Mesendoderm (in vitro differentiated cells): ENCODE measurements at regions not wholly inside any gene's neighbourhood (a gene's known extent, or its start where the extent isn't known, plus 50 kb on each side); places are given as distances from the start of the nearest gene placed in this dataset.
A peak's percentile ranks its signal among the peaks of the same experiment; 100 is the strongest.
"Not testable (repeated sequence)": the region's sequence is repeated elsewhere in the genome, so short reads cannot be mapped to it uniquely, and the experiment has no call there.

ENCODE experiments used
- DNase-seq: peaks from one replicate; pipeline ENCODE4 v3.0.0; 2013
- H2AK5ac ChIP-seq: 2 replicates; pipeline ENCODE4 v1.6.1; 2013; ENCODE audit warnings: low read length, inconsistent platforms
- H2BK120ac ChIP-seq: 2 replicates; pipeline ENCODE4 v1.6.1; 2013; ENCODE audit warnings: low read depth, mild to moderate bottlenecking, low read length, moderate library complexity, mixed read lengths
- H2BK15ac ChIP-seq: replicated peaks from 2 replicates; pipeline ENCODE4 v1.6.1; 2013; ENCODE audit warnings: low read depth, mild to moderate bottlenecking, moderate library complexity
- H2BK5ac ChIP-seq: 2 replicates; pipeline ENCODE4 v1.6.1; 2013; ENCODE audit warnings: low read length, inconsistent platforms
- H3K18ac ChIP-seq: 2 replicates; pipeline ENCODE4 v1.6.1; 2013; ENCODE audit warnings: mild to moderate bottlenecking, low read length, mixed read lengths
- H3K23ac ChIP-seq: one replicate; pipeline ENCODE4 v1.6.1; 2013; ENCODE audit warnings: low read length
- H3K27ac ChIP-seq: 2 replicates; pipeline ENCODE4 v1.5.1; 2013; ENCODE audit warnings: low read depth, mild to moderate bottlenecking, inconsistent platforms, low read length, moderate library complexity
- H3K27me3 ChIP-seq: 2 replicates; pipeline ENCODE4 v1.6.1; 2013; ENCODE audit warnings: low read length, control low read depth, mild to moderate bottlenecking, inconsistent platforms; ENCODE audit not compliant: insufficient read depth, poor library complexity
- H3K36me3 ChIP-seq: 2 replicates; pipeline ENCODE4 v1.6.1; 2013; ENCODE audit warnings: low read length, inconsistent platforms; ENCODE audit not compliant: control insufficient read depth, insufficient read depth
- H3K4ac ChIP-seq: one replicate; pipeline ENCODE4 v1.6.1; 2013; ENCODE audit warnings: low read depth, mild to moderate bottlenecking, low read length, moderate library complexity
- H3K4me1 ChIP-seq: 2 replicates; pipeline ENCODE4 v1.6.1; 2013; ENCODE audit warnings: low read depth, low read length, inconsistent platforms; ENCODE audit not compliant: control insufficient read depth
- H3K4me2 ChIP-seq: 2 replicates; pipeline ENCODE4 v1.6.1; 2013; ENCODE audit warnings: low read length
- H3K4me3 ChIP-seq: 2 replicates; pipeline ENCODE4 v1.5.1; 2013; ENCODE audit warnings: mild to moderate bottlenecking, low read length
- H3K56ac ChIP-seq: one replicate; pipeline ENCODE4 v1.6.1; 2013; ENCODE audit warnings: low read length
- H3K79me1 ChIP-seq: 2 replicates; pipeline ENCODE4 v1.6.1; 2013; ENCODE audit warnings: low read length, inconsistent platforms
- H3K79me2 ChIP-seq: 2 replicates; pipeline ENCODE4 v1.6.1; 2013; ENCODE audit warnings: mild to moderate bottlenecking, low read length; ENCODE audit not compliant: control insufficient read depth, insufficient read depth
- H3K9ac ChIP-seq: 2 replicates; pipeline ENCODE4 v1.6.1; 2013; ENCODE audit warnings: low read length, inconsistent platforms
- H4K5ac ChIP-seq: one replicate; pipeline ENCODE4 v1.6.1; 2013; ENCODE audit warnings: low read length
- H4K8ac ChIP-seq: one replicate; pipeline ENCODE4 v1.6.1; 2013; ENCODE audit warnings: low read depth, mild to moderate bottlenecking, control low read depth, low read length, moderate library complexity
- WGBS: extraction: QIAGEN DNeasy Blood & Tissue Kit; methylation state at CpG from one replicate; pipeline ENCODE4 v1.1.7; 2013; ENCODE audit warnings: low lambda C conversion rate, missing lambda C conversion rate; ENCODE audit not compliant: insufficient coverage; ENCODE audit errors: extremely low coverage; 5-methylcytosine and 5-hydroxymethylcytosine counted together

- no CpG with 5 or more reads among the region's 3 CpGs for WGBS
- Histone ChIP-seq H3K36me3 (no peaks in the 10 kb centered on the region), H3K27me3 (no peaks in the 10 kb centered on the region)
Measured at GRCh38 chr14:98915625-98916024, 356.4 kb downstream of the BCL11B start.

GRCh38 chr14:98916036-98916435 lies 356.0 kb downstream of the BCL11B start:
- Histone ChIP-seq H3K18ac (no peak overlapping the region), H2BK5ac (no peak overlapping the region), H3K27me3 (no peaks in the 10 kb centered on the region), H3K23ac (no peak overlapping the region), H3K4ac (no peak overlapping the region), H3K4me1 (no peaks in the 10 kb centered on the region), H3K27ac (no peak overlapping the region), H3K36me3 (no peaks in the 10 kb centered on the region), H3K79me1 (no peaks in the 10 kb centered on the region), H3K79me2 (no peaks in the 10 kb centered on the region), H2AK5ac (no peak overlapping the region), H2BK120ac (no peak overlapping the region), H4K5ac (no peak overlapping the region), H4K8ac (no peak overlapping the region), H3K56ac (no peak overlapping the region), H2BK15ac (no peak overlapping the region), H3K9ac (no peak overlapping the region), H3K4me3 (no peak overlapping the region), H3K4me2 (no peak overlapping the region)
- DNase-seq: no peak
- WGBS: no CpG with 5 or more reads among the region's 4 CpGs

More at GRCh38 chr14:98915625-98916024, 356.4 kb downstream of the BCL11B start:
- Histone ChIP-seq H2BK5ac (no peak overlapping the region), H3K27ac (no peak overlapping the region), H4K8ac (no peak overlapping the region), H3K9ac (no peak overlapping the region), H3K79me1 (no peaks in the 10 kb centered on the region), H3K23ac (no peak overlapping the region), H3K4me1 (no peaks in the 10 kb centered on the region), H2BK120ac (no peak overlapping the region), H2AK5ac (no peak overlapping the region), H3K4me2 (no peak overlapping the region), H2BK15ac (no peak overlapping the region), H3K4ac (no peak overlapping the region), H3K4me3 (no peak overlapping the region), H3K18ac (no peak overlapping the region), H3K79me2 (no peaks in the 10 kb centered on the region), H4K5ac (no peak overlapping the region), H3K56ac (no peak overlapping the region)
- DNase-seq: no peak

- no peaks in the 10 kb centered on the region for H3K79me1 ChIP-seq
- H3K27me3 ChIP-seq: no peaks in the 10 kb centered on the region
- no peak overlapping the region for H3K56ac ChIP-seq
- H3K4me2 ChIP-seq: no peak overlapping the region
- H4K8ac ChIP-seq: no peak overlapping the region
- H2BK15ac ChIP-seq: no peak overlapping the region
- no peak overlapping the region for H2BK120ac ChIP-seq
- H3K18ac ChIP-seq: no peak overlapping the region
- H3K4me3 ChIP-seq: no peak overlapping the region
- H3K4me1 ChIP-seq: no peaks in the 10 kb centered on the region
- H3K36me3 ChIP-seq: no peaks in the 10 kb centered on the region
- H3K23ac ChIP-seq: no peak overlapping the region
- DNase-seq: no peak
- no peak overlapping the region for H3K27ac ChIP-seq
- no peak overlapping the region for H2AK5ac ChIP-seq
- H2BK5ac ChIP-seq: no peak overlapping the region
- no peak overlapping the region for H4K5ac ChIP-seq
- no peak overlapping the region for H3K4ac ChIP-seq
- H3K79me2 ChIP-seq: no peaks in the 10 kb centered on the region
- no peak overlapping the region for H3K9ac ChIP-seq
- no CpG with 5 or more reads among the region's 1 CpG for WGBS
Measured at GRCh38 chr14:98916476-98916875, 355.5 kb downstream of the BCL11B start.

- Histone ChIP-seq H2BK5ac (no peak overlapping the region), H4K8ac (no peak overlapping the region), H3K4ac (no peak overlapping the region), H3K4me1 (no peaks in the 10 kb centered on the region), H3K18ac (no peak overlapping the region), H3K79me2 (no peaks in the 10 kb centered on the region), H2AK5ac (no peak overlapping the region), H3K4me3 (no peak overlapping the region), H3K27ac (no peak overlapping the region), H4K5ac (no peak overlapping the region), H3K79me1 (no peaks in the 10 kb centered on the region), H2BK15ac (no peak overlapping the region), H3K4me2 (no peak overlapping the region), H3K9ac (no peak overlapping the region), H3K27me3 (no peaks in the 10 kb centered on the region), H3K36me3 (no peaks in the 10 kb centered on the region), H2BK120ac (no peak overlapping the region), H3K23ac (no peak overlapping the region), H3K56ac (no peak overlapping the region)
- no CpG with 5 or more reads among the region's 2 CpGs for WGBS
- peak; percentile 26 for DNase-seq
Measured at GRCh38 chr14:98919434-98919833, 352.6 kb downstream of the BCL11B start.

GRCh38 chr14:98921306-98921705 lies 350.7 kb downstream of the BCL11B start:
- not testable (repeated sequence) for H3K27me3 ChIP-seq, H3K36me3 ChIP-seq

GRCh38 chr14:98923596-98923995 lies 348.4 kb downstream of the BCL11B start:
- no peak overlapping the region for H4K5ac ChIP-seq
- no peaks in the 10 kb centered on the region for H3K79me1 ChIP-seq
- no peak overlapping the region for H2BK5ac ChIP-seq
- H3K36me3 ChIP-seq: no peaks in the 10 kb centered on the region
- H3K4me2 ChIP-seq: no peak overlapping the region
- no peak overlapping the region for H3K56ac ChIP-seq
- no CpG with 5 or more reads among the region's 1 CpG for WGBS
- H2BK120ac ChIP-seq: no peak overlapping the region
- no peak overlapping the region for H3K27ac ChIP-seq
- no peak overlapping the region for H3K4me3 ChIP-seq
- H3K23ac ChIP-seq: no peak overlapping the region
- H2BK15ac ChIP-seq: no peak overlapping the region
- no peaks in the 10 kb centered on the region for H3K4me1 ChIP-seq
- H3K18ac ChIP-seq: no peak overlapping the region
- no peaks in the 10 kb centered on the region for H3K79me2 ChIP-seq
- no peak overlapping the region for H2AK5ac ChIP-seq
- H3K9ac ChIP-seq: no peak overlapping the region
- no peak overlapping the region for H4K8ac ChIP-seq
- H3K27me3 ChIP-seq: no peaks in the 10 kb centered on the region
- no peak for DNase-seq
- H3K4ac ChIP-seq: no peak overlapping the region

More at GRCh38 chr14:98921306-98921705, 350.7 kb downstream of the BCL11B start:
- not testable (repeated sequence) for DNase-seq, H3K56ac ChIP-seq, H3K23ac ChIP-seq, H2BK5ac ChIP-seq, H3K4ac ChIP-seq, H3K79me2 ChIP-seq, H3K9ac ChIP-seq, H2BK15ac ChIP-seq, H4K8ac ChIP-seq, H3K4me3 ChIP-seq, H3K4me1 ChIP-seq, H3K27ac ChIP-seq, H2BK120ac ChIP-seq, H2AK5ac ChIP-seq, H3K79me1 ChIP-seq, H3K18ac ChIP-seq, H3K4me2 ChIP-seq, H4K5ac ChIP-seq
- no CpG with 5 or more reads among the region's 3 CpGs for WGBS
